DOHH2 (cell line): ENCODE measurements at regions not wholly inside any gene's neighbourhood (a gene's known extent, or its start where the extent isn't known, plus 50 kb on each side); places are given as distances from the start of the nearest gene placed in this dataset.

ENCODE experiments used
- EZH2phosphoT487 ChIP-seq: fragments of 200-600 bp; sonication (generic); IDR thresholded peaks from 2 replicates; pipeline ENCODE4 v1.6.1; 2017; ENCODE audit warnings: borderline replicate concordance, mild to moderate bottlenecking, antibody characterized with exemption, low read length, moderate library complexity, mixed read lengths
- TF ChIP-seq, protein P1 (sequence below): fragments of 200-600 bp; sonication (generic); IDR thresholded peaks from one replicate; pipeline ENCODE4 v1.5.1; 2014; ENCODE audit warnings: antibody characterized with exemption, mild to moderate bottlenecking, low read depth, low read length; ENCODE audit not compliant: poor library complexity, severe bottlenecking

DNA sequence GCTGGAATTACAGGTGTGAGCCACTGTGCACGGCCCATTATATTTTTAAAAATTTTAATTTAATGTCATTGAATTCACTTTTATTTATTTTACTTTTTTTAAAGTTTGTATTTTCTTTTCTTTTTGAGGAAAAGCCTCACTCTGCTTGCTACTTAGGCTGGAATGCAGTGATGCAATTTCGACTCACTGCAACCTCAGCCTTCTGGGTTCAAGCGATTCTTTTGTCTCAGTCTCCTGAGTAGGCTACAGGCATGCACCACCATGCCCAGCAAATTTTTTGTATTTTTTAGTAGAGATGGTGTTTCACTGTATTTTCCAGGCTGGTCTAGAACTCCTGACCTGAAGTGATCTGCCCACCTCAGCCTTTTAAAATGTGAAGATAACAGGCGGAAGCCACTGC lies 277.5 kb upstream of the HSFY2 start:
- TF ChIP-seq EZH2phosphoT487 = no peak
- TF ChIP-seq, protein P1, sequence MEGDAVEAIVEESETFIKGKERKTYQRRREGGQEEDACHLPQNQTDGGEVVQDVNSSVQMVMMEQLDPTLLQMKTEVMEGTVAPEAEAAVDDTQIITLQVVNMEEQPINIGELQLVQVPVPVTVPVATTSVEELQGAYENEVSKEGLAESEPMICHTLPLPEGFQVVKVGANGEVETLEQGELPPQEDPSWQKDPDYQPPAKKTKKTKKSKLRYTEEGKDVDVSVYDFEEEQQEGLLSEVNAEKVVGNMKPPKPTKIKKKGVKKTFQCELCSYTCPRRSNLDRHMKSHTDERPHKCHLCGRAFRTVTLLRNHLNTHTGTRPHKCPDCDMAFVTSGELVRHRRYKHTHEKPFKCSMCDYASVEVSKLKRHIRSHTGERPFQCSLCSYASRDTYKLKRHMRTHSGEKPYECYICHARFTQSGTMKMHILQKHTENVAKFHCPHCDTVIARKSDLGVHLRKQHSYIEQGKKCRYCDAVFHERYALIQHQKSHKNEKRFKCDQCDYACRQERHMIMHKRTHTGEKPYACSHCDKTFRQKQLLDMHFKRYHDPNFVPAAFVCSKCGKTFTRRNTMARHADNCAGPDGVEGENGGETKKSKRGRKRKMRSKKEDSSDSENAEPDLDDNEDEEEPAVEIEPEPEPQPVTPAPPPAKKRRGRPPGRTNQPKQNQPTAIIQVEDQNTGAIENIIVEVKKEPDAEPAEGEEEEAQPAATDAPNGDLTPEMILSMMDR = no peak
